Upper lobe of right lung (tissue), 1 donor: ENCODE measurements at regions not wholly inside any gene's neighbourhood (a gene's known extent, or its start where the extent isn't known, plus 50 kb on each side); places are given as distances from the start of the nearest gene placed in this dataset.

Source experiments
- ATAC-seq: fragments of 200-7000 bp; cut with Tn5 transposase; one replicate; pipeline ENCODE4 v1.9.1; 2020; ENCODE audit warnings: mild to moderate bottlenecking, moderate library complexity
- DNase-seq: peaks from one replicate; pipeline ENCODE4 v3.0.0-alpha.2; 2020
- H3K27ac ChIP-seq: fragments of 200-600 bp; one replicate; pipeline ENCODE4 v1.8.0; 2022
- H3K27me3 ChIP-seq: fragments of 200-600 bp; one replicate; pipeline ENCODE4 v1.8.0; 2022; ENCODE audit warnings: mild to moderate bottlenecking
- H3K36me3 ChIP-seq: fragments of 200-600 bp; one replicate; pipeline ENCODE4 v1.8.0; 2022
- H3K4me1 ChIP-seq: fragments of 200-600 bp; one replicate; pipeline ENCODE4 v1.8.0; 2022
- H3K4me3 ChIP-seq: fragments of 200-600 bp; one replicate; pipeline ENCODE4 v1.8.0; 2022; ENCODE audit warnings: mild to moderate bottlenecking
- H3K9me3 ChIP-seq: fragments of 200-600 bp; one replicate; pipeline ENCODE4 v1.8.0; 2022
- intact Hi-C: fragments of 100-400 bp; cut with DNase I; formaldehyde crosslinking; loops from one replicate; pipeline ENCODE4 v1.11.0; 2022
- TF ChIP-seq, protein P1 (sequence below): fragments of 200-600 bp; IDR thresholded peaks from one replicate; pipeline ENCODE4 v1.8.0; 2022; ENCODE audit warnings: antibody characterized with exemption
- donor health status: DM: no; HTN: yes; CAD: no; lungs with severe emphysema.

DNA sequence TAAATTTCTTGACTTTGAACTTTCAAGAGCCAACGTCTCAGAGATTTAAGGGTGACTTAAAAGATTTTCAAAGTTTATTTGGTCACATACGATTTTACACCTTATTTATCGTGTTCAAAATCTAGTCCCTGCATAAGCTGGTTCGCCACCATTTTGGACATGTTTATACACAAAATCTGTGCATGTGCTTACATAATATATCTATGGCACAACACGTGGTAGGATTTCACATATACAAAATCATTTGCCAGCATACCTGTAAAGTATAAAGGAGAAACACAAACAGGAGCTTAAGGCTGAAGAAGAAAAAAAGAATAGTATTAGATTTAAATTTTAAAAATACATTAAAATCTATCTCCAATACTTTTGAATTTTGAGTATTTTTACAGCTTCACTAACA is 190.0 kb upstream of the KYNU start:
- no peaks in the 10 kb centered on the region for H3K36me3 ChIP-seq
- H3K27ac ChIP-seq = no peak overlapping the region
- TF ChIP-seq, protein P1, sequence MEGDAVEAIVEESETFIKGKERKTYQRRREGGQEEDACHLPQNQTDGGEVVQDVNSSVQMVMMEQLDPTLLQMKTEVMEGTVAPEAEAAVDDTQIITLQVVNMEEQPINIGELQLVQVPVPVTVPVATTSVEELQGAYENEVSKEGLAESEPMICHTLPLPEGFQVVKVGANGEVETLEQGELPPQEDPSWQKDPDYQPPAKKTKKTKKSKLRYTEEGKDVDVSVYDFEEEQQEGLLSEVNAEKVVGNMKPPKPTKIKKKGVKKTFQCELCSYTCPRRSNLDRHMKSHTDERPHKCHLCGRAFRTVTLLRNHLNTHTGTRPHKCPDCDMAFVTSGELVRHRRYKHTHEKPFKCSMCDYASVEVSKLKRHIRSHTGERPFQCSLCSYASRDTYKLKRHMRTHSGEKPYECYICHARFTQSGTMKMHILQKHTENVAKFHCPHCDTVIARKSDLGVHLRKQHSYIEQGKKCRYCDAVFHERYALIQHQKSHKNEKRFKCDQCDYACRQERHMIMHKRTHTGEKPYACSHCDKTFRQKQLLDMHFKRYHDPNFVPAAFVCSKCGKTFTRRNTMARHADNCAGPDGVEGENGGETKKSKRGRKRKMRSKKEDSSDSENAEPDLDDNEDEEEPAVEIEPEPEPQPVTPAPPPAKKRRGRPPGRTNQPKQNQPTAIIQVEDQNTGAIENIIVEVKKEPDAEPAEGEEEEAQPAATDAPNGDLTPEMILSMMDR = no peak
- ATAC-seq (no peak), DNase-seq (no peak)
- no peak overlapping the region for H3K4me3 ChIP-seq
- intact Hi-C loops = no loop called here
- H3K9me3 ChIP-seq = no peaks in the 10 kb centered on the region
- H3K4me1 ChIP-seq = no peaks in the 10 kb centered on the region
- H3K27me3 ChIP-seq = no peaks in the 10 kb centered on the region

DNA sequence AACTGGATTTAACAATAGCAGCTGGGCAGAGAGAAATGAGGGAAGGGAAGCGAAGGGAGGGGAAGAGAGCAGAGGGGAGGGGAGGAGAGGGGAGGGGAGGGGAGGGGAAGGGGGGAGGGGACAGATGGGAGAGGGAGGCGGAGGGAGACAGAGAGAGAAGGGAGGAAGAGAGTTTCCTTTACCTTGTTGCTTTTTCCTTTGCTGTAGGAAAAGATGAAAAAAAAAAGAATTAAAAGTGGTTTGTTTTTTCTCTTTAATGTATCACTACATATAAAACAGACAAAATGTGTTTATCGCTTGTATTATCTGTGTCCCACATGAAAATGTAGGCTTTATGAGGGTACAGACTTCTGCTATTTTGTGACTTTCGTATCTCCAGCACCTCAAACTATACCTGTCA is 190.4 kb upstream of the KYNU start:
- ATAC-seq (no peak), DNase-seq (no peak)
- intact Hi-C loops = no loop called here
- Histone ChIP-seq H3K36me3 (no peaks in the 10 kb centered on the region), H3K27me3 (no peaks in the 10 kb centered on the region), H3K4me1 (no peaks in the 10 kb centered on the region), H3K9me3 (no peaks in the 10 kb centered on the region), H3K27ac (no peak overlapping the region), H3K4me3 (no peak overlapping the region)
- TF ChIP-seq, protein P1 = no peak

DNA sequence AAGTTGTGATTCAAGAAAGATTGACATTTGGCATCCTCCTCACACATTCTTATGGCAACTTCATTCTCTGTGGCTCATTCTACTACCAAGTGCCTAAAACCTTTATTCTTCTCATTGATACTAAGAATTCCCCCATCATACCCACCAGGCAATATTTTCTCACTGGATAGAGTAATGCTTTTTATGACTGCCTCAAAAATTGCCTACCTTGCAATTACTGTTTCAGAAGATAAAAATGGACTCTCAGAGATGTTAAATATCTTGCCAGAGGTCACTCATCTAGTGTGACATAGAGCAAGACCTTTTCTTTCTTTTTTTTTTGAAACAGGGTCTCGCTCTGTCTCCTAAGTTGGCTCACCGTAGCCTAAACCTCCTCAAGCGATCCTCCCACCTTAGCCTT is 192.8 kb upstream of the KYNU start:
- Histone ChIP-seq H3K27me3 (no peaks in the 10 kb centered on the region), H3K4me3 (no peak overlapping the region), H3K9me3 (no peaks in the 10 kb centered on the region), H3K27ac (no peak overlapping the region), H3K4me1 (no peaks in the 10 kb centered on the region), H3K36me3 (no peaks in the 10 kb centered on the region)
- TF ChIP-seq, protein P1 = no peak
- intact Hi-C loops = no loop called here
- DNase-seq = no peak
- ATAC-seq = no peak

GRCh38 chr2:142682528-142682927 is 194.9 kb upstream of the KYNU start:
- Histone ChIP-seq H3K4me1 (no peaks in the 10 kb centered on the region), H3K9me3 (no peaks in the 10 kb centered on the region), H3K36me3 (no peaks in the 10 kb centered on the region), H3K4me3 (no peak overlapping the region), H3K27ac (no peak overlapping the region), H3K27me3 (no peaks in the 10 kb centered on the region)
- no peak for DNase-seq
- intact Hi-C loops = no loop called here
- TF ChIP-seq, protein P1 = no peak
- no peak for ATAC-seq

DNA sequence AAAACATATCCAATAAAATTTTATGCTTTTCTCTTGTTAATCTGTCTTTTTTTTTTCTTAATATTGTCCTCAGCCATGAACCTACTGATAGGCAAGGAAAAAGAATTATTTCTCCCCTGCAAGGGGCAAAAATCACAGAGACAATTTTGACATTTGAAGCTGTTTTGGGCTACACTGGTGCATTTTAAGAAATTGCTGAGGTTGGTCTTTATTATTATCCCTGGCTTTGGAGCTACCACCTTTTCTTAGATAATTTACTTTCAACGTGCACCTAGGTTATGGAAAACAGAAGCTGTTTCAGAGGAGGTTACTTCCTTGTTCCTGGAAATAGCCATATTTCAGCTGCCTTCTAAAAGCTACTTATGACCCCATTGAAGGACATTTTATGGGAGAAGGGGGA is 195.5 kb upstream of the KYNU start:
- DNase-seq = no peak
- intact Hi-C loops = no loop called here
- H3K27ac ChIP-seq = no peak overlapping the region
- no peak overlapping the region for H3K4me3 ChIP-seq
- no peaks in the 10 kb centered on the region for H3K36me3 ChIP-seq
- no peaks in the 10 kb centered on the region for H3K4me1 ChIP-seq
- H3K27me3 ChIP-seq = no peaks in the 10 kb centered on the region
- no peak for ATAC-seq
- TF ChIP-seq, protein P1 = no peak
- no peaks in the 10 kb centered on the region for H3K9me3 ChIP-seq

GRCh38 chr2:142678164-142678563 is 199.3 kb upstream of the KYNU start:
- TF ChIP-seq, protein P1 = no peak
- Histone ChIP-seq H3K4me1 (no peaks in the 10 kb centered on the region), H3K9me3 (no peaks in the 10 kb centered on the region), H3K27ac (no peak overlapping the region), H3K27me3 (no peaks in the 10 kb centered on the region), H3K4me3 (no peak overlapping the region), H3K36me3 (no peaks in the 10 kb centered on the region)
- no peak for ATAC-seq
- DNase-seq = no peak
- intact Hi-C loops = no loop called here
